Glomerular endothelial cell (primary cell): ENCODE measurements at regions not wholly inside any gene's neighbourhood (a gene's known extent, or its start where the extent isn't known, plus 50 kb on each side); places are given as distances from the start of the nearest gene placed in this dataset.
"Not testable (repeated sequence)": the region's sequence is repeated elsewhere in the genome, so short reads cannot be mapped to it uniquely, and the experiment has no call there.

Experiments used
- DNase-seq: peaks from one replicate; pipeline ENCODE4 v3.0.0-alpha.2; 2011; ENCODE audit warnings: low read depth, low spot score; ENCODE audit errors: extremely low read depth

GRCh38 chr1:232711996-232712395 lies 82.1 kb upstream of the SIPA1L2 start:
- no peak for DNase-seq

- DNase-seq = no peak
Measured at GRCh38 chr1:232713785-232714184, 83.9 kb upstream of the SIPA1L2 start.

- DNase-seq = no peak
Measured at GRCh38 chr1:232715154-232715553, 85.2 kb upstream of the SIPA1L2 start.

- DNase-seq = not testable (repeated sequence)
Measured at GRCh38 chr1:232717911-232718310, 87.3 kb upstream of the MAP10 start.

GRCh38 chr1:232718928-232719927 lies 86.0 kb upstream of the MAP10 start:
- DNase-seq = no peak

GRCh38 chr1:232722626-232723025 lies 82.6 kb upstream of the MAP10 start:
- DNase-seq = no peak

- no peak for DNase-seq
Measured at GRCh38 chr1:232725305-232726047, 79.7 kb upstream of the MAP10 start.

- no peak for DNase-seq
Measured at GRCh38 chr1:232726048-232726779, 79.0 kb upstream of the MAP10 start.

GRCh38 chr1:232728507-232729263 lies 76.5 kb upstream of the MAP10 start:
- DNase-seq = no peak

- DNase-seq = no peak
Measured at GRCh38 chr1:232732344-232732910, 72.8 kb upstream of the MAP10 start.

GRCh38 chr1:232737917-232738316 lies 67.3 kb upstream of the MAP10 start:
- no peak for DNase-seq

- DNase-seq = no peak
Measured at GRCh38 chr1:232743999-232744398, 61.2 kb upstream of the MAP10 start.

- DNase-seq = no peak
Measured at GRCh38 chr1:232744847-232745246, 60.4 kb upstream of the MAP10 start.

- not testable (repeated sequence) for DNase-seq
Measured at GRCh38 chr1:232745698-232746097, 59.5 kb upstream of the MAP10 start.

GRCh38 chr1:232748910-232749368 lies 56.3 kb upstream of the MAP10 start:
- DNase-seq = no peak

GRCh38 chr1:232751393-232752140 lies 53.6 kb upstream of the MAP10 start:
- no peak for DNase-seq

GRCh38 chr1:232752365-232752764 lies 52.9 kb upstream of the MAP10 start:
- DNase-seq = no peak

GRCh38 chr1:232754930-232755329 lies 50.3 kb upstream of the MAP10 start:
- no peak for DNase-seq
